NT2/D1 (cell line): ENCODE measurements at regions not wholly inside any gene's neighbourhood (a gene's known extent, or its start where the extent isn't known, plus 50 kb on each side); places are given as distances from the start of the nearest gene placed in this dataset.

Source experiments
- DNase-seq: peaks from one replicate; pipeline ENCODE4 v3.0.0-alpha.2; 2011; ENCODE audit warnings: low read depth, low spot score
- H3K27me3 ChIP-seq: 2 replicates; pipeline ENCODE4 v1.6.0; 2011; ENCODE audit warnings: mild to moderate bottlenecking; ENCODE audit not compliant: insufficient read length, insufficient read depth
- H3K36me3 ChIP-seq: 2 replicates; pipeline ENCODE4 v1.6.1; 2011; ENCODE audit warnings: mild to moderate bottlenecking, low read length, mixed read lengths; ENCODE audit not compliant: insufficient read depth, insufficient read length
- H3K4me1 ChIP-seq: 2 replicates; pipeline ENCODE4 v1.5.1; 2011; ENCODE audit not compliant: insufficient read depth, insufficient read length
- H3K4me3 ChIP-seq: 2 replicates; pipeline ENCODE4 v1.5.1; 2011; ENCODE audit warnings: low read depth; ENCODE audit not compliant: insufficient read length
- H3K9ac ChIP-seq: 2 replicates; pipeline ENCODE4 v1.6.0; 2011; ENCODE audit warnings: low read depth; ENCODE audit not compliant: insufficient read length
- H3K9me3 ChIP-seq: 2 replicates; pipeline ENCODE4 v1.5.1; 2011; ENCODE audit warnings: mild to moderate bottlenecking, low read length; ENCODE audit not compliant: insufficient read depth
- SUZ12 ChIP-seq: IDR thresholded peaks from 2 replicates; pipeline ENCODE4 v1.6.1; 2011; ENCODE audit not compliant: insufficient read length, insufficient read depth; ENCODE audit errors: extremely low read depth
- YY1 ChIP-seq: IDR thresholded peaks from 2 replicates; pipeline ENCODE4 v1.6.1; 2011; ENCODE audit not compliant: insufficient read length, insufficient read depth
- ZNF274 ChIP-seq: IDR thresholded peaks from 2 replicates; pipeline ENCODE4 v1.6.1; 2011; ENCODE audit warnings: mild to moderate bottlenecking, low read depth, low read length

DNA sequence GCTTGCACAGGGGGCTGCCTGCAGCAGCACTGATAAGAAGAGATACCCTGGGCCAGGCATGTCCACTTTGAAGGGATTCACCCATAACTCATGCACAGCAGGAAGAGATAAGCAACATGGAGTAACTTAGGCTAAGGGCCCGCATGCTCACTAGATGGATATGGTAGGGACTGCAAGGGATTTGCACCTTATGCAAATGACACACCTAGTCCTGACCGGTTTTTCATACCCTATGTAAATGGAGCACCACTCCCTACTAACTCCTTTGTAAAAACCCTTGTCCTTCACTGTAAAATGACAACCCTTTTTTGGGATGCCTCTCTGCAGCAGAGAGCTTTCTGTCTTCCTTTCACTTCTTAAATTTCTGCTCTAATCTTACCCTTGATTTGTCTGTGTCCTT, 658.9 kb upstream of the CCDC179 start:
- no peak for TF ChIP-seq ZNF274
- DNase-seq, result no peak
- Histone ChIP-seq H3K9me3 (no peaks in the 10 kb centered on the region), H3K27me3 (no peaks in the 10 kb centered on the region), H3K4me3 (no peak overlapping the region), H3K9ac (no peak overlapping the region), H3K36me3 (no peaks in the 10 kb centered on the region), H3K4me1 (no peaks in the 10 kb centered on the region)

DNA sequence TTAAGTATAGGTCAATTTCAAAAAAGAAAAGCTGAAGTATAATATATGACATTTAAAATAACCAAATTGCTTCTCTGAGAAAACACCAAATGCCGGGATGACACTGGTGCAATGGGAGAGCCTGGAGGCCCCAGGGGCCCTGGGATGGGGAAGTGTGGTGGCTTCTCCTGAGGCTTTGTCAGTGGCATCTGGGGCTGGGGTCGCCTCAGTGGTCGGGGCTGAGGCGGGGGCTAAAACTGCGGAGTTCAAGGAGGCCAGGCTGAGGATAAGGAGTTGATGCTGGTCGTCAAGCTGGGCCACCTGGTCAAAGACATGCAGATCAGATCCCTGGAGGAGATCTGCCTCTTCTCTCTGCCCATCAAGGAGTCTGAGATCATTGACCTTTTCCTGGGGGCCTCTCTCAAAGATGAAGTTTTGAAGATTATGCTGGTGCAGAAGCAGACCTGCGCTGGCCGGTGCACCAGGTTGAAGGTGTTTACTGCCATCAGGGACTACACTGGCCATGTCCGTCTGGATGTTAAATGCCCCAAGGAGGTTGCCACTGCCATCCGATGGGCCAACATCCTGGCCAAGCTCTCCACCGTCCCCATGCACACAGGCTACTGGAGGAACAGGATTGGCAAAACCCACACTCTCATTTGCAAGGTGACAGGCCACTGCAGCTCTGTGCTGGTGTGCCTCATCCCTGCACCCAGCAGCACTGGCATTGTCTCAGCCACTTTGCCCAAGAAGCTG, 660.1 kb upstream of the CCDC179 start:
- no peaks in the 10 kb centered on the region for H3K36me3 ChIP-seq
- TF ChIP-seq ZNF274 (no peak), YY1 (no peak), SUZ12 (no peak)
- H3K9ac ChIP-seq, result no peak overlapping the region

DNA sequence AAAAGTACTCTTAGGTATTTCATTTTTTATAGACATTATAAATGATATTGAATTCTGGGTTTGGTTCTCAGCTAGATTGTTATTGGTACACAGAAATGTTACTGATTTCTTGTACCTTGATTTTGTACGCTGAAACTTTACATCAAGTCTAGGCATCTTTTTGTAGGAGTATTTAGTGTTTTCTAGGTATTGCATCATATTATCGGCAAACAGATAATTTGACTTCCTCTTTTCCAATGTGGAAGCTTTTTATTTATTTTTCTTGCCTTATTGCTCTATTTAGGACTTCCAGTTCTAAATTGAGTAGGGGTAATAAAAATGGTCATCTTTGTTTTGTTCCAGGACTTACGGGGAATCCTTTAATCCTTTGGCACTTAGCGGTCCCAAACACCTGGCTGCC, 676.6 kb upstream of the CCDC179 start:
- H3K4me1 ChIP-seq, result no peaks in the 10 kb centered on the region
- no peak overlapping the region for H3K9ac ChIP-seq
- H3K9me3 ChIP-seq, result no peaks in the 10 kb centered on the region
- H3K4me3 ChIP-seq, result no peak overlapping the region
- DNase-seq, result no peak
- no peaks in the 10 kb centered on the region for H3K27me3 ChIP-seq
- TF ChIP-seq YY1 (no peak), SUZ12 (no peak), ZNF274 (no peak)
- H3K36me3 ChIP-seq, result no peaks in the 10 kb centered on the region

More for the DNA sequence above, 660.1 kb upstream of the CCDC179 start:
- Histone ChIP-seq H3K4me3 (no peak overlapping the region), H3K4me1 (no peaks in the 10 kb centered on the region), H3K27me3 (no peaks in the 10 kb centered on the region), H3K9me3 (no peaks in the 10 kb centered on the region)
- DNase-seq, result no peak

DNA sequence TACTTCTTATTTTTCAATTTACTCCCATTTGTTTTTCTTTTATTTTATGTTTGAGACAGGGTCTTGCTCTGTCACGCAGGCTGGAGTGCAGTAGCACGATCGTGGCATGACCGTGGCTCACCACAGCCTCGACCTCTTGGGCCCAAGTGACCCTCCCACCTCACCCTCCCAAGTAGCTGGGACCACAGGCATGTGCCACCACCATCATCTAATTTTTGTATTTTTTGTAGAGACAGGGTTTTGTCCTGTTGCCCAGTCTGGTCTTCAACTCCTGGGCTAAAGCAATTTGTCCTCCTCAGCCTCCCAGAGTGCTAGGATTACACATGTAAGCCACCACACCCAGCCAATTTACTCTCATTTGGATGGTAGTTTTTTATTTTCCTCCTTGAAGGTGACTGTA, 679.3 kb upstream of the CCDC179 start:
- no peak for DNase-seq
- H3K27me3 ChIP-seq, result no peaks in the 10 kb centered on the region
- TF ChIP-seq ZNF274, result no peak
- no peak for TF ChIP-seq YY1
- no peak for TF ChIP-seq SUZ12
- H3K36me3 ChIP-seq, result no peaks in the 10 kb centered on the region
- no peaks in the 10 kb centered on the region for H3K4me1 ChIP-seq
- no peak overlapping the region for H3K4me3 ChIP-seq
- no peak overlapping the region for H3K9ac ChIP-seq
- H3K9me3 ChIP-seq, result no peaks in the 10 kb centered on the region

DNA sequence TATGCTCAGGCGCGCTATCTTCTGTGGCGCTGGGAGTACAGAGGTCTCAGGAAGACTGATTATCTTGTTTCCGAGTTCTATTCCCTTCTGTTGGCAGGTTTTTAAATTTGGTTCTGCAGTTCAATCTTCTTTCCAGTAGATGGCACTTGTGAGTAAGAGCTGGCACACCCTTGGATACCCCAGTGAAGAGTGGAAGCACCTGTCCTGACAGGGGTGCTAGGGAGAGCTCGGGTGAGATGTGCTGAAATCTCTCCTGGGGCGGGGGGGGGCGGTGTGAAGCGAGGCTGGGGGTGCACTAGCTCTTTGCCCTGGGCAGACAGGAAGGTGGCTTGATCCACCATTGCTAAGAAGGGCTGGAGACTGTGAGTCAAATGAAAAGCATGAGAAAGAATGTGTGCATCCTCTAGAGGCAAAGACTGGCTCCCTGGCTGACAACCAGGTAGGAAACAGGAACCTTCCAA, 679.9 kb upstream of the CCDC179 start:
- Histone ChIP-seq H3K27me3 (no peaks in the 10 kb centered on the region), H3K4me1 (no peaks in the 10 kb centered on the region), H3K36me3 (no peaks in the 10 kb centered on the region), H3K9me3 (no peaks in the 10 kb centered on the region), H3K4me3 (no peak overlapping the region), H3K9ac (no peak overlapping the region)
- TF ChIP-seq ZNF274 (no peak), SUZ12 (no peak), YY1 (no peak)
- DNase-seq, result no peak

DNA sequence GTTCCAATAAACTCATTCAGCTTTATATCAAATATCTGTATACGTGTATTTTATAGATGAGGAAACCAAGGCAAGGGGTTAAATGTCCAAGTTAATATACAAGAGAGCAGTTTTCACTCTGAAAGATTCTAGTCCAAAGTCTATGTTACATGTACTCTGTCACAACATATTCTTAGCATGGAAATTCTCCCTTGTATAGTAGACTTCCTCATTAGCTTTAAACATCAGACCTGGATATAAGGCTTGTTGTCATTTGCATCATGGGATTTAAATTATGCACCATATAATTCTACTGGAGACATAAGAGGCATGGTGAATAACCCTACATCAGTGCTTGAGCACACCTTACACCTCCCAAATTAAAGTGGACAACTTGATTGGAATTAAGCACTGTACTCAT, 681.9 kb upstream of the CCDC179 start:
- TF ChIP-seq SUZ12, result no peak
- TF ChIP-seq ZNF274, result no peak

DNA sequence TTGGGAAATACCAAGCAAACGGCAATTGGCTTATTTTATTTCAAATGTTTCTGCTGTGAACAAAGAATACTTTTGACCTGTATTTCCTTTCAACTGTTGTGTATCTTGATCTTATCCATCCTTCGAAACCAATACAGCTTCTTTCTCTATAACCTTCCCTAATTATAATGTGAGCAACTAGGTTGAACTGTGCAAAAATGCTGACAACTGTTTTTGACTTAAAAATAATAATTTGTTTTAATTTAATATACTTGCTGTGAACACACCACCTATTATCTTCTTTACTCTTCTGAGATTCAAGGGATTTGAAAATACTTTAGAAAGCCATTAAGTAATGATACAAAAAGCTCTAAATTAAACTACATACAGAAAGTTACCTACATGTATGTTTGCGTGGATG, 682.5 kb upstream of the CCDC179 start:
- Histone ChIP-seq H3K36me3 (no peaks in the 10 kb centered on the region), H3K9me3 (no peaks in the 10 kb centered on the region), H3K4me3 (no peak overlapping the region), H3K27me3 (no peaks in the 10 kb centered on the region), H3K9ac (no peak overlapping the region), H3K4me1 (no peaks in the 10 kb centered on the region)
- TF ChIP-seq SUZ12 (no peak), ZNF274 (no peak), YY1 (no peak)
- no peak for DNase-seq

More for the DNA sequence above, 681.9 kb upstream of the CCDC179 start:
- H3K9me3 ChIP-seq, result no peaks in the 10 kb centered on the region
- no peaks in the 10 kb centered on the region for H3K27me3 ChIP-seq
- H3K4me3 ChIP-seq, result no peak overlapping the region
- DNase-seq, result no peak
- no peaks in the 10 kb centered on the region for H3K4me1 ChIP-seq
- no peak overlapping the region for H3K9ac ChIP-seq
- H3K36me3 ChIP-seq, result no peaks in the 10 kb centered on the region
